Suprapubic skin (tissue), 3 donors: ENCODE measurements at regions not wholly inside any gene's neighbourhood (a gene's known extent, or its start where the extent isn't known, plus 50 kb on each side); places are given as distances from the start of the nearest gene placed in this dataset.

Experiments
- POLR2A ChIP-seq, 2 donors: fragments of 450-650 bp; IDR thresholded peaks; one replicate each; pipeline ENCODE4 v1.6.1; 2017; ENCODE audit warnings: antibody characterized with exemption in 2 of 2, mild to moderate bottlenecking in 2 of 2, moderate library complexity in 2 of 2
- TF ChIP-seq, protein P1 (sequence below), 2 donors: fragments of 200-600 bp in 1 of 2; fragments of 450-650 bp in 1 of 2; sonication (generic) in 1 of 2; IDR thresholded peaks; one replicate each; pipeline ENCODE4 v1.5.1; 2016 to 2019; ENCODE audit warnings: antibody characterized with exemption in 2 of 2, mild to moderate bottlenecking in 1 of 2, moderate library complexity in 1 of 2

DNA sequence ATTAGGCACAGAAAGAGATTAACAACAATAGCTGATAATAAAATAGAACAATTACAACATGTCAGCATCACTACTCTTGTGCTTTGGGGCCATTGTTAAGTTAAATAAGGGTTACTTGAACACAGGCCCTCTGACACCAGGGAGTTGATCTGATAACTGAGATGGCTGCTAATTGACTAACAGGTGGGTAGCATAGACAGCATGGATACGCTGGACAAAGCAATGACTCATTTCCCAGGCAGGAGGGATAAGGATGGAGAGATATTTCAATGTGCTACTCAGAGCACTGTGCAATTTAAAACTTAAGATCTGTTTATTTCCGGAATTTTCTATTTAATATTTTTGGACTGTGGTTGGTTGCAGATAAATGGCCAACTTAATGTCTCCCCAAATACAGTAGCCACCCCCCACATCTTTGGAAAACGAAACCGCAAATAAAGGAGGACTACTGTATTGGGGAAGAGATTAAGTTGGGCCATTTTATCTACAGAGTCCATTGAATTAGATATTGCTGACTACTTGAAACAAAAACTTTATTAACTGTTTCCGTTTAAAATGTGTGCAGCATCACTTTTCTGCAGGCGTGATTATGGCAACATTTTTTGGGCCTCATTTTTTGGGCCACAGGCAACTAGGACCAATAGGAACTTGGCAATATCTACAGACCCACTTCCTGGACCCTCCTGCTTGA, 200.6 kb upstream of the KLF3 start:
- TF ChIP-seq, protein P1, sequence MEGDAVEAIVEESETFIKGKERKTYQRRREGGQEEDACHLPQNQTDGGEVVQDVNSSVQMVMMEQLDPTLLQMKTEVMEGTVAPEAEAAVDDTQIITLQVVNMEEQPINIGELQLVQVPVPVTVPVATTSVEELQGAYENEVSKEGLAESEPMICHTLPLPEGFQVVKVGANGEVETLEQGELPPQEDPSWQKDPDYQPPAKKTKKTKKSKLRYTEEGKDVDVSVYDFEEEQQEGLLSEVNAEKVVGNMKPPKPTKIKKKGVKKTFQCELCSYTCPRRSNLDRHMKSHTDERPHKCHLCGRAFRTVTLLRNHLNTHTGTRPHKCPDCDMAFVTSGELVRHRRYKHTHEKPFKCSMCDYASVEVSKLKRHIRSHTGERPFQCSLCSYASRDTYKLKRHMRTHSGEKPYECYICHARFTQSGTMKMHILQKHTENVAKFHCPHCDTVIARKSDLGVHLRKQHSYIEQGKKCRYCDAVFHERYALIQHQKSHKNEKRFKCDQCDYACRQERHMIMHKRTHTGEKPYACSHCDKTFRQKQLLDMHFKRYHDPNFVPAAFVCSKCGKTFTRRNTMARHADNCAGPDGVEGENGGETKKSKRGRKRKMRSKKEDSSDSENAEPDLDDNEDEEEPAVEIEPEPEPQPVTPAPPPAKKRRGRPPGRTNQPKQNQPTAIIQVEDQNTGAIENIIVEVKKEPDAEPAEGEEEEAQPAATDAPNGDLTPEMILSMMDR (IDR thresholded peaks at IDR 0.05), result no peak
- no peak for TF ChIP-seq POLR2A (IDR thresholded peaks at IDR 0.05)
